ENCODE measurements at regions not wholly inside any gene's neighbourhood (a gene's known extent, or its start where the extent isn't known, plus 50 kb on each side); places are given as distances from the start of the nearest gene placed in this dataset.
A peak's percentile ranks its signal among the peaks of the same experiment; 100 is the strongest.

DNA sequence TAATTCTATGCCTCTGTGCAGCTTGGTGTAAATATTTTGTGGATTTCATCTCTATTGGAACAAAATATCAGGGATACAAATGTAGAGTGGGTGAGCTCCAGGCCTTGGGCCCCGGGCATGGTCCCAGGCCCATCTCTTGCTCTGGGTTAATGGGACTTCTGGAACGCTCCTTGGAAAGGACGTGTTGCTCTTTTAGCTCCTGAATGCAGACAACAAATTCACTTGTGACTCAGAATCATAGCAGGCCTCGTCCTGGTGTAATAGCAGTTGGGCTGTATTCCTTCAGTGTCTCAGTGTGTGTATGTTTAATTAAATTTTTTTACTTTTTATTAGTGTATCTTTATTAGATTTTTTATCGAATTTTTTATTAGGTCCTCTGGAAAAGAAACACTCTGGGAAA is 266.7 kb upstream of the C2CD4B start:
- DNase-seq (ENCODE audit: extremely low read depth, low read depth, low spot score): no peak

DNA sequence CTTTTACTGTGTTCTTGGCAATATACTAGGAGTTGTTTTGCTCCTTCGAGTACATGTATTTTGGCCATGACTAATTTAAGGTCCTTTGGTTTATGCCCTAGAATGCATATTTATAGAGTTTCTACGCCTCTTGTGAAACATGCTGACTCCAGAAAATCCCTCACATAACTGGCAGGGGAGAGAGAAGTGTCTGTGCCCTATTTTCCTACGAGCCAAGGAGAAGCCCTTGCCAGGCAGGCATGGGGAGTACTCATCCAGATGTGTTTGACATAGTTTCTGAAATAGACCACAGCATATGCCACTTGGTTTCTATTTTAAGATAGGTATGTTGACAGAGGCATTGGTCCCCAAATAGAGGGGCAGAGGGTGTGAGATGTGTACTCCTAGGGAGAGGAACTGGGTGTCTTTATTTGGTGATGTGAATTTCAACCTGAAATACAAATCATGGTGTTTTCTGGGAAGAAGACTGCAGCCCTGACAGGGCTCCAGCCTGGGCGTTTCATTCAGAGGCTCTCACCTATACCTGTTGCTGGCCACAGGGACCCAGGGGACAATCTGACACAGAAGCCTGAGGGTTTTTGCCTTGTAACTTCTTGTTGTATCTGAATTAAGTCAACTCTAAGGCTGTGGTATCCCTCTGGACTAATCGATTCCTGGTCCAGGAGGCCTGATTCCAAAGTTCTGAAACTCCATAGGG is 267.8 kb upstream of the C2CD4B start:
- no peak for DNase-seq (ENCODE audit: extremely low read depth, low read depth, low spot score)

DNA sequence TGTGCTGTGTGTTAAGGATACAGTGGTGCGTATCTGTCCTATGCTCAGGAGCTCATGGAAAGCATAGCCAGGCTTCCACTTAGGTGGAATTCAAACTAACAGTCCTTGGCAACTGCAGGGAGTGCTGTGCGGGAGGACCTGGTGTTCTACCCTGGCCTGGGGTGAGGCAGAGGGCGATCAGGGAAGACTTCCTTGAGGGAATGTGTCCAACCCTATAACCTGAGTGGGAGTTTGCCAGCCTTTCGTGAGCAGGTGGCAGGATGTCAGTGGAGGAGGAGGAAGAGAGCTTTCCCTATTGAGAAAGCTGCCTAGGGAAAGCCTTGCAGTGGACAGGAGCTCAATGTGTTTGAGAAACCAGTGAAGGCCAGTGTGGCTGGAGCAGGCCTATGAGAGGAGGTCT is 271.1 kb upstream of the C2CD4B start:
- no peak for DNase-seq (ENCODE audit: extremely low read depth, low read depth, low spot score)

DNA sequence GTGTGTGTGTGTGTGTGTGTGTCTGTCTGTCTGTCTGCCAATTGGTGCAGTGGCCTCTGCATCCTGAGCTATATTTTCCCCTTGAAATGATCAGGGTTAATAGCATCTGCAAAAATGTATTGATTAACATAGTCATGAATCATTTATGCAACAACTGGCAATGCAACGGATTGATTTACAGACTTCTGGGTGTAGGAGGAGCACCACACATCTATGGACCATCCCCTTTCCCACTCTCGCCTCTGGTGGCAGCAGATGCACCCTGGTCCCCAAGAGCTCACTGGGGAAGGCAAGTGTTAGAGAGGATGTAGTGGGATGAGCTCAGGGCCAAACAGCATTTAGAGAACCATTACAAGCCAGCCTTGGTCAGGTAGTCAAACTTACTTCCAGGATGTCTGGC is 272.7 kb upstream of the C2CD4B start:
- DNase-seq (ENCODE audit: extremely low read depth, low read depth, low spot score): no peak

DNA sequence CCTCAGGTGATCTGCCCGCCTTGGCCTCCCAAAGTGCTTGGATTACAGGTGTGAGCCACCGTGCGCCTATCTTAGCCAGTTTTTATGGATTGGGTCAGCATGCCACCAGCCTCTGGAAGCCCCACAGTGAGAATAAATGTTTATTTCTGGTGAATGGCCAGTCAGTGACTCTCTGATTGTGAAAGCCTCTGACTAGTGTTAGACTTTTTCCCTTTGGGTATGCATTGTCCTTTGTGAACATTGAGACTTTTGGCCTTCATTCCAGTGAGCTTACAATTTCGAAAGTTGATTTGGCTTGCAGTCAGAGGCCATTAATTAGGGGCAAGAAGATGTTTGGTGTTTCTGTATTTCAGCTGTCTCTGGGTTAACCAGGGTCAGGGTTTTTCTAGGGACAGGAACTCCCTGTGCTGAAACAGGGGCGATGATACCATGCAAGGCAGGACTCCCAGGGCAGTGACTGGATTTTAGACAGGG is 274.5 kb upstream of the C2CD4B start:
- no peak for DNase-seq (ENCODE audit: extremely low read depth, low read depth, low spot score)

DNA sequence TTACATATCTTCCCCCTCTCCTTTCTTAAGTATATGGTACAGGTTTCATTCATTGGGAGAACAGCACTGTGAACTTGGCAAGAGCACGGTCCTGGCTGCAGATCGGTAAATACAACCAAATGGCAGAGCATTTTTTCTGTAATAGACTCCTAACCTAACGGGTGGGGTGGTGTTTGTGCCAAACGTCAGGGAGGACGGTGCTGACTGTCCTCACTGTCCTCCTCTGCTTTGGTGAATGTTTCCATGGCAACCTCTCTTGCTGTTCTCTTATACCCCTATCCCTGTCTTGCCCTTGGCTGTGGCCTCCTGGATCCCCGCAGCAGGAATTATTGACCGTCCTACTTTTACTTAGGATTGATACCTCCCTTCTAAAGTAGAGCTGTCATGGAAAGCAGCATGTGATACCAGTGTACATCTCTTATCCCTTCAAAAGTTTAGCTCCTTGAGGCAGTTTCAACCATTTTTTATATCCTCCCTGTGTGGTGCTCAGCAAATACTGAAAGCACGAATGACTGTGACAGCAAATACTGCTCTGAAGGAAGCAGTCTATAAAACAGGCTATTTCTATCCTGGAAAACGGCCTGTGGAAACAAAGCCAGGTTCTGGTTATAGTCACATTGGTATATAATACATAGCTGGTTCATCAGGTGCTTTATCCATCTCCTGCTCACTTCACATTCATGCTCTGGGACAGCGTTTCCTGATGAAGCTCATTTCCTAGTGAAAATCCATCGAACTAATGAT is 275.4 kb upstream of the C2CD4B start:
- DNase-seq (ENCODE audit: extremely low read depth, low read depth, low spot score): no peak

DNA sequence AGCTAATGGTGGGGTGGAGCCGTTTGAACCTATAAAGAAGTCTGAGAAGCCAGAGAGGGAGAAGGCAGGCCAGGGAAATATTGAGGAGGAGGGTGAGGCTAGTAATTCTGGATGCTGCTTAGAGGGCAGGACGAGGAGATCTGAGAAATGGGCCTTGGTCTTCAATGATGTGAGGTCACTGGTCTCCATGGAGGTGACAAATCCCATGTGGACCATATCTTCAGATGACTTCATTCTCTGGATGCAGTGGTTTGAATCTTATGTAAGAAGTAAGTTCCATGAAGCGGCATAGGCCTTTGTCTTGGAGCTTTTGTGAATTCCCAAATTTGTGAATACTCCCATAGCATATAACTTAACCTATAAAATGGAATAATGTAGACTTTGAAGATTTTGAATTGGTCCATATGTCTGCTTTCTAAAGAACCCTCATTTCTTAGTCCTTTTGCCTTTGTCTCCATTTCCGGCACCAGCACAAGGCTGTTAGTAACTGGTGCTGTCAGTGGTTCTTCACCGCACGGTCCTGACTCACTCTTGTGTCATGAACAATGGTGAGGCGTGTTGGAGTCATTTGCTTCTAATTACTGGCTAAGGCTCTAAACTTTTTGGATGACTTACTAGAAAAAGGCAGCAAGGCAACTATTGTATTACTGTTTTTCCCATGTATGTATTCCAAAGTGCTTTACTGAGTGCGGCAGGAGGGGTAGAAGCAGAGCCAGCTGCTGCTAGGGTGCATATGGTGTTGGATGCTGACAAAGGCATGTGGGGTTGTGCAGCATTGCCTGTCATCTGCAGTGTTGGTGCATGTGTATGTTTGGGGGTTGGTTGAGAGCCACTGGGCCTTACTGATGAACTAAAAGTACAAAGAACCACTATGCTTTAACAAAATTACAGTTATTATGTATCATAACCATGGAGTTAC is 279.3 kb upstream of the C2CD4B start:
- peak; percentile 7 for DNase-seq (ENCODE audit: extremely low read depth, low read depth, low spot score)

DNA sequence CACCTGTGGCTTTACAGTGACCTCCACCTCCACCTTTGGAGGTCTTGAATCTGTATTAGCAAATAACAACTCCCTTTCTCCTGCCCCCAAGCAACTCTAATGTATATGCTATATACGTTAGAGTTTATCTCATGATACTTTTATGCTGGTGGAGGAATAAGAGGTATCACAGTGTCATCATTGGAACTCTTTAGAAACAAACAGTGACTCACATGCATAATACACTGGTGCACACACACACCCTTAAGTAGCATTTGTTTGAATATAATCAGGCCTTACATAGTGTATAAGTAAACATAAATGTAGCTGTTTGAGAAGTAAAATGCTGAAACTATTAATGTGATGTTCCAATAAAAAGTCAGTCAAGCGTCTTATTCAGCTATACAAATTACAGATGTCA is 280.2 kb upstream of the C2CD4B start:
- no peak for DNase-seq (ENCODE audit: extremely low read depth, low read depth, low spot score)

DNA sequence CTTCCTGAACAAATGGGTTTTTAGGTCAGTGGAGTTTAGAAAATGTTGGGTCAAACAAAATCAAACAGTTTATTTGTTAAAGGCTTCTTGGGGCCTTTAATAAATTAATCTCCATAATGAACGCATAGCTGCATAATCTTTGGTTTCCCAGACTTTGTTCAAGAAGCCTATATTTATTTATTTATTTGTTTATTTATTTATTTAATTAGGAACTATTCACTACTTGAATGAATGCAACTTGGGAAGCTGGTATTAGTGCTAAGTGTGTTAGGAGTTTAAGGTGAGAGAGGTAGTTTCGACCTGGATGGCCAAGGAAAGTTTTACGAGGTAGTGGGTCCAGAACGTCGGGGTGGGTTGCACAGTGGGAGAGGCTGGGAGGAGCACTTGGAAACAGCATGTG is 281.9 kb upstream of the C2CD4B start:
- DNase-seq (ENCODE audit: extremely low read depth, low read depth, low spot score): no peak

DNA sequence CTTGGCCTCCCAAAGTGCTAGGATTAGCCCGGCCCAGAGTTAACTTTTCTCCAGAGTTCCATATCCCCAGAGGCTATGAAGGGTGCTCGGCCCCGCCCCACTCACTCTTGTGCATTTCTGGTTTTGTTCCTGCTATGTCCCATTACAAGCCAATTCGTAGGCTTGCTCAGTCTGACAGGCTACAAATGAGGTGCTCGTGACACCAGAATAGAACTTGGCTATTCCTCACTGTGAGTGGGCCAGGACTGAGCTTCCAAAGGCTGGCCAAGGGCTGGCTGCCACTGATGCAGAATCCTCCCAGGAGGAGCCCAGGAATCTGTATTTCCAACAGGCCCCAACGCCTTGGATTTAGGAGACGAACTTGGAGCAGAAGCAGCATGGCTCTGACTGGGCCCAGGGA is 282.7 kb upstream of the C2CD4B start:
- DNase-seq (ENCODE audit: extremely low read depth, low read depth, low spot score): no peak

DNA sequence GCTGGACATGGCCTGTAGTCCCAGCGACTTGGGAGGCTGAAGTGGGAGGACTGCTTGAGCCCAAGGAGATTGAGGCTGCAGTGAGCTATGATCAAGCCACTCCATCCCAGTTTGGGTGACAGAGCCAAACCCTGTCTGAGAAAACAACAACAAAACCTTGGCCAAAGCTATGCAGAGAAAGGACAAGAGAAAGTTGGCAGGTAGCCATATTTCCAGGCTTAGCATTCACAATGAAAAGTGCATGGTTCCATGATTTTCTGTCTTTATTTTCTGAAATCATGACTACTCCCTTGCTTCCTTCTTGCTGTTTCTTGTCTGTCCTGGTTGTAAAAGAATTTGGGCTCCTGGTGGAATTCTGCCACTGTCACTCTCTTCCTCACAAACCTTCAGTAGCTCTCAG is 284.6 kb upstream of the C2CD4B start:
- DNase-seq (ENCODE audit: extremely low read depth, low read depth, low spot score): no peak

DNA sequence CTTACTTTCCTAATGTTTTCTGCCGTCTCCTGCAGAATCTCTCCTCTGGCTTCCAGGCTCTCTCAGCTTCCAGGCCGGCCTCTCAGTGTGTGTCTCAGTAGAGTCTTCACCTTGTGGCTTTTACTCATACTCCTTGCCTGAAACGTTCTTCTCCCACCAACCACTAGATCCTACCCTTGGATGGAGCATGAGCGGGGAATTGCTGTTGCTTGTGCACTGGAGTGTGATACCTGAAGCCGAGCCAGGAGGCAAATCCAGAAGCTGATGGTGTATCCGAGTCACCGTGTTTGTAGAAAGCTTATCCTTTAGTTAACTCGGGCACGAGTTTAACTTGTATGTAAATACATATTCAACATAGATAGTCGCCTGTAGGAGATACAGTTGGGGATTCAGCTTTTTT is 285.0 kb upstream of the C2CD4B start:
- no peak for DNase-seq (ENCODE audit: extremely low read depth, low read depth, low spot score)

DNA sequence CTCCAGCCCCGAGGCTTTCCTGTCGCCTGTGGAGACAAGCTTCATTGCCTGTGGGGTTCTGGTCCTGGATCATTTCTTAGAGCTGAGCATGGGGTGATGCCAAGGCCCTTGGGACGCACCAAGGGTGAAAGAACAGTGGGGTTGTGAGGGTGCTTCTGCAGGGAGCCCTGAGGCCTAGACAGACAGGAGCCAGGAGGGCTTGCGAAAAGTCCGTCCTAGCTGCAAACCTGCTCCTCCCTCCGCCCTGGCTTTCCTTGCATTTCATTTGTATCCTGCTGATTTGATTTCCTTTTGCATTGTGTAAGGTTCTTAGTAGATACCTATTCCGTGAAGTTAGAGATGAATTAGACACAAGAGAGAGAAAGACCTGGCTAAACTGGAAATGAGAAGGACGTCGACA is 286.9 kb upstream of the C2CD4B start:
- no peak for DNase-seq (ENCODE audit: extremely low read depth, low read depth, low spot score)

DNA sequence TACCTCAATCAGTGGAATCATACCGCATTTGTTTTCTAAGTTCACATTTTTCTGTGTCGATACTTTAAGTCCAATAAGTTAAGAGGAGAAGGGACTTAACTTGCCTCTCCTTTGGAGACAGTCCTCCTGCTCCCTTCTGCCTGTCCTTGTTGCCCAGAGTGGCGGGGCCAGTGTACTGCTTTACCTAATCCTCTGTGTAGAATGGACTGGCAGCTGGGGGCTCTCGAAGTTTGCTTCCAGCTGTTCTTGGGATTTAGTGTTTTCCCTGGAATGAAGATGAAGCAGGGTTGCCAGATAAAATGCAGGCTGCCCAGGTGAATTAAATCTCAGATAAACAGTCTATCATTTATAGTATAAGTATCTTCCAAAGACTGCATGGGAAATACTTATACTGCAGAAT is 287.6 kb upstream of the C2CD4B start:
- DNase-seq (ENCODE audit: extremely low read depth, low read depth, low spot score): no peak

DNA sequence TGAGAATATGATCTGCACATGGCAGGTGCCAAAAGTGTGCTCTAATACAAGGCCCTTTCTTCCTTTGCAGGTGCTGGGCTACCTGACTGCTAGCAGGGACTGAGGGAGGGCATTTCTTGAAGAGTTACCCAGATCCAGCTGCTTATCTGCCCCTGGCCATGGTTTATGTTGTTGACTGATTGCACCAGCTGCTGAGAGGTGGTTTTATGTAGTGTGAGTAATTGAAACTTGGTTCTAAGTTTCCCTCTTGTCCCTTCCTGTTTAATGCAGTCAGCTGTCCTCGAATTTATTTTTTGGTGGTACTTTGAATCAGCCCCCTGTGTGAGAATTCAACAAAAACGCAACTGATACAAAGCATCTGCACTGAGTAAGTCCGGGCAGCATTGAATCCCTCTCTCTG is 288.3 kb upstream of the C2CD4B start:
- no peak for DNase-seq (ENCODE audit: extremely low read depth, low read depth, low spot score)

DNA sequence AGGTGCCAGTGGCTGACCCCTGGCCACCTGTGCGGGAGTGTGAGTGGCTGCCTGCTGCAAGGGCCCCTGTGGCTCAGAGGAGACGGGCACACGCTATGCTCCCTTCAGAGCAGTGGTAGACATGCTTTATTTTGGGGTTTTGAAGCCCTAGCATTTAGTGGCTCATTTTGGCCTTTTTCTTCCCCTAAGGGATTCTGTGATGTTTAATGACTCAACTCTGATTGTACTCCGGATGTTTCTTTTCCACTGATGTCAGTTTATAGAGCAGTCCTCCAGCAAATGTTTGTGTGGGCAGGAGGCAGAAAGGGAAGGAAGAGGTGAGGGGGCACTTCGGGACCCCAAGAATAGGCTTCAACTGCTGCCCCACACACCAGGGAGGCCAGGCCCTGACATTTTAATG is 288.9 kb upstream of the C2CD4B start:
- DNase-seq (ENCODE audit: extremely low read depth, low read depth, low spot score): no peak

DNA sequence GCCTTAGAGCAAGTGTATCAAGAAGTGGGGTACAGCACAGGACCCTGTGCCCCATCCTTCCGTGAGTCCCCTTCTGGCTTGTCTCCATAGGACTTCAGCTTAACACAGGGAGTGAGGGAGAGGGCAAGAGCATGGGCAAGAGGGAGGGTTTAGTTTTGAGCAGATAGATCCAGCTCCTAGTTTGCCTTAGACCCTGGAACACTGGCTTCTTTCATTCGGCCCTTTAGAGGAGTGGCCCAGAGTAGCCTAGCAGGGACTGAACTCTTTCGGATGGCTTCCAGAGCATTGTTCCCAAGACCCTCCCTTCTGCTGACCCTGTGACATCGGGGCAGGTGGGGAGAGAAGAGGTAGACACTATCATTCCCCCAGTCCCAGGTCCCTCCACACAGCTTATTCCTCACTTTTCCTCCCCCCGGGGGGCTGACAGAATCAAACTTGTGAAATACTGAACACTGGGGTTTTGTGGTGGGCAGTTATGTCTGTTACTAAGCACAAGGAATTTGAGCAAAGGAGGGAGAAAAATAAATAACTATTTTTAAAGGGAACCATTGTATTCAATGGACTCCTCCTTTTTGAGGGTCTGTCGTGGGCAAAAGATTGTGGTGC is 289.6 kb upstream of the C2CD4B start:
- DNase-seq (ENCODE audit: extremely low read depth, low read depth, low spot score): no peak

DNA sequence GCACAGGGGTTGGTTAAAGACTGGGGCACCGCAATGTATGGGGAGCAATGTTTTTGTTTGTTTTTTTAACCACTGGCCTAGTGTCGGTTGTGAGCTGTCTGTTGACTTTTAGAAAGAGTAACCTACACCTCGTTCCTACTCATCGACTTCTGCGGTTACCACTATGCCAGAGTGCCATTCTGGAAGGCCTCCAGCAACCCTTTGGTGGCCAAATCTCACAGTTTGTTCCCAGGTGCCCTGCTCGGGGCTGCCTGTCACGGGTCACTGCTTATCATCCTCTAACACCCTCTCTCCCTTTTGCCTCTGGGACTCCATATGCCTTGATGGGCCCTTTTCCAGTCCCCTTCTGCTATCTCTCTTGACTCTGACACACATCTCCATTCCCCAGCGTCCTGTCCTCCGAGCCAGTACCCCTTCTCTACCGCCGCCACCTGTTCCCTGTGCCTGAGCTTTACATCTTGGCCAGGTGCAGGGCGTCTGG is 290.4 kb upstream of the C2CD4B start:
- no peak for DNase-seq (ENCODE audit: extremely low read depth, low read depth, low spot score)

DNA sequence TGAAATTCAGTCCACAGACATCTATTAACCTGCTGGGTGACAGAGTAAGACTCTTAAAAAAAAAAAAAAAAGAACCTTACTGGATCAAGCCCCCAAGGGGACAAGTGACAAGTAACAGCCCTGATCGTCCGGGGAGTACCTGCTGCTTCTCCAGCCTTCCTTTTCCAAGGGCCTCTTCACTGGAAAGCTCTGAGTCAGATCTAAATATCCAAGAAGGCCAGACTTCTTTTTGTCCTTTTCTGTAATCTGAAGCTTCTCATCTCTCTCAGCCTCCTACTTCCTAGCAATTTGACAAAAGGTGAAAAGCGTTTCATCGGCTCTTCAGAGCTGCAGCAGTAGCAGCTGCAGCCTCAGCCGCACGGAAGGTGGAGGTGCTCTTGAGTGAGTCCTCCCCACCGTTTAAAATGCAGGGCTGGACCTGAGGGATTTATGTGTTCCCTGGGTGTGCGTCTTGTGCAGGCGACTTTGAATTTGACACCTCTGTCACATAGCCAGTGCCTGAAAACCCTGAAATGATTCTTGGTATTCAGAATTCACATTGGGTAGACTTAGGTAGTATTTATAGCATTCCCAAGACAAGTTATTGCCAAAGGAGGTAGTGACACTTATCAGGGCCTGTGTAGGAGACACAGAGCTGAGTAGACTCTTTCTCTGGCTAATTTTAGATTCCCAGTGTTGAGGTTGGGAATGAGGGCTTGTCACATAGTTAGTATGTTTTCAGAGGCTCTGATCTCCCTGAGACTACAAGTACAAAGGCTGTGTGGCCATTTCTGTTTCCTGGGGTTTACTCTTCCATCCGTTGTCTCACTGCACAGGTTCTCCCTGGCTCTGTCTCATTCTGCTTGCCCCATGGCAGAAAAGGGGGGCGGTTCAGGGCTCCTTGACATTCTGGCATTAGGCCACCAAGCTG is 291.2 kb upstream of the C2CD4B start:
- DNase-seq (ENCODE audit: extremely low read depth, low read depth, low spot score): no peak

DNA sequence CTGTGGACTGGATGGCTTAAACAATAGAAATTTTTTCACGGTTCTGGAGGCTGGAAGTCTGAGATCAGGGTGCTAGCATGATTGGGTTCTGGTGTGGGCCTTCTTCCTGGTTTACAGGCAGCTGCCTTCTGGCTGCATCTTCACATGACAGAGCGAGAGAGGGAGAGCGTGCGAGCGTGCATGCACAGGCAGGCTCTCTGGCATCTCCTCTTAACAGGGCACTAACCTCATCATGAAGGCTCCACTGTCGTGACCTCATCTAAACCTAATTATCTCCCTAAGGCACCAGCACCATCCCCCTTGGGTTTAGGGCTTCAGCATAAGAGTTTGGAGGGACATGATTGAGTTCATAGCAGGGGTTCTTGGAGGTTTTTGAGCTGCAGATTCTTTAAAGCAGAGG is 292.0 kb upstream of the C2CD4B start:
- DNase-seq (ENCODE audit: extremely low read depth, low read depth, low spot score): no peak
